CD4-positive, alpha-beta T cell (primary cell): ENCODE measurements at regions not wholly inside any gene's neighbourhood (a gene's known extent, or its start where the extent isn't known, plus 50 kb on each side); places are given as distances from the start of the nearest gene placed in this dataset.

Experiments
- ATAC-seq: fragments of 200-7000 bp; cut with Tn5 transposase; one replicate; pipeline ENCODE4 v1.10.0; 2022; ENCODE audit warnings: mild to moderate bottlenecking; ENCODE audit not compliant: poor library complexity
- CTCF ChIA-PET: fragments of 350-600 bp; sonication (Branson Sonifier 250); formaldehyde crosslinking; loops from one replicate; lab custom pipeline; 2021; ENCODE audit warnings: antibody characterized with exemption, inconsistent platforms; lab: Charles Lee
- POLR2A ChIA-PET: fragments of 350-600 bp; sonication (Branson Sonifier 250); formaldehyde crosslinking; loops from one replicate; lab custom pipeline; 2021; ENCODE audit warnings: antibody characterized with exemption, inconsistent platforms; lab: Charles Lee
- DNase-seq, 14 experiments: peaks; one replicate each; pipeline ENCODE4 v3.0.0-alpha.2; 2013 to 2020; ENCODE audit warnings: mixed read lengths in 2 of 14
- H3K27ac ChIP-seq, 2 donors: one replicate each; pipeline versions ENCODE4 v1.5.1 to v1.7.0; 2013; ENCODE audit warnings: low read length in 2 of 2, low read depth in 1 of 2, mild to moderate bottlenecking in 1 of 2
- H3K27me3 ChIP-seq, 2 experiments: 1 replicate in 1 of 2; 2 replicates in 1 of 2; pipeline versions ENCODE4 v1.6.1 to v1.7.0; 2013; ENCODE audit warnings: low read length in 2 of 2, control low read depth in 1 of 2, mild to moderate bottlenecking in 1 of 2, moderate library complexity in 1 of 2; ENCODE audit not compliant: insufficient read depth in 2 of 2, control insufficient read depth in 1 of 2
- H3K36me3 ChIP-seq: one replicate; pipeline ENCODE4 v1.6.1; 2013; ENCODE audit warnings: low read length, control low read depth; ENCODE audit not compliant: insufficient read depth
- H3K4me1 ChIP-seq: one replicate; pipeline ENCODE4 v1.6.1; 2013; ENCODE audit warnings: low read length, control low read depth; ENCODE audit not compliant: insufficient read depth
- H3K4me3 ChIP-seq: one replicate; pipeline ENCODE4 v1.5.1; 2013; ENCODE audit warnings: mild to moderate bottlenecking, low read length, moderate library complexity
- H3K9me3 ChIP-seq, 2 experiments: 1 replicate in 1 of 2; 2 replicates in 1 of 2; pipeline versions ENCODE4 v1.6.1 to v1.7.0; 2013; ENCODE audit warnings: low read length in 2 of 2, mild to moderate bottlenecking in 2 of 2, control low read depth in 1 of 2, moderate library complexity in 1 of 2; ENCODE audit not compliant: control insufficient read depth in 1 of 2, insufficient read depth in 1 of 2
- H3K27ac Mint-ChIP-seq: one replicate; pipeline ENCODE4 v1.8.0; 2020; ENCODE audit warnings: mixed read lengths
- H3K27me3 Mint-ChIP-seq: one replicate; pipeline ENCODE4 v1.8.0; 2021; ENCODE audit warnings: mixed read lengths
- H3K36me3 Mint-ChIP-seq: one replicate; pipeline ENCODE4 v1.8.0; 2021; ENCODE audit warnings: low read depth, mixed read lengths
- H3K4me1 Mint-ChIP-seq: one replicate; pipeline ENCODE4 v1.8.0; 2021; ENCODE audit warnings: low read depth, mixed read lengths
- H3K4me3 Mint-ChIP-seq: one replicate; pipeline ENCODE4 v1.8.0; 2020; ENCODE audit warnings: mild to moderate bottlenecking, mixed read lengths
- H3K9me3 Mint-ChIP-seq: one replicate; pipeline ENCODE4 v1.8.0; 2020; ENCODE audit warnings: mixed read lengths
- intact Hi-C, 2 experiments: fragments of 100-400 bp; cut with DNase I in 1 of 2; cut with micrococcal nuclease in 1 of 2; formaldehyde crosslinking; loops; one replicate each; pipeline versions ENCODE4 v1.15.1 to v1.9.0; 2023 to 2025; cut with DNase I, micrococcal nuclease
- TF ChIP-seq, protein P1 (sequence below): fragments of 200-600 bp; IDR thresholded peaks from one replicate; pipeline ENCODE4 v1.8.0; 2022; ENCODE audit warnings: antibody characterized with exemption, mild to moderate bottlenecking

- DNase-seq (no peak), ATAC-seq (no peak)
- ChIA-PET CTCF (no interaction called here), POLR2A (no interaction called here)
- H3K36me3 ChIP-seq: no peaks in the 10 kb centered on the region
- H3K27ac Mint-ChIP-seq: no peak overlapping the region
- no peaks in the 10 kb centered on the region for H3K27me3 Mint-ChIP-seq
- H3K9me3 Mint-ChIP-seq: no peaks in the 10 kb centered on the region
- H3K4me3 ChIP-seq: no peak overlapping the region
- H3K36me3 Mint-ChIP-seq: no peaks in the 10 kb centered on the region
- H3K27me3 ChIP-seq: no peaks in the 10 kb centered on the region
- no peak overlapping the region for H3K27ac ChIP-seq
- intact Hi-C loops: no loop called here
- H3K4me1 Mint-ChIP-seq: no peaks in the 10 kb centered on the region
- no peak overlapping the region for H3K4me3 Mint-ChIP-seq
- TF ChIP-seq, protein P1, sequence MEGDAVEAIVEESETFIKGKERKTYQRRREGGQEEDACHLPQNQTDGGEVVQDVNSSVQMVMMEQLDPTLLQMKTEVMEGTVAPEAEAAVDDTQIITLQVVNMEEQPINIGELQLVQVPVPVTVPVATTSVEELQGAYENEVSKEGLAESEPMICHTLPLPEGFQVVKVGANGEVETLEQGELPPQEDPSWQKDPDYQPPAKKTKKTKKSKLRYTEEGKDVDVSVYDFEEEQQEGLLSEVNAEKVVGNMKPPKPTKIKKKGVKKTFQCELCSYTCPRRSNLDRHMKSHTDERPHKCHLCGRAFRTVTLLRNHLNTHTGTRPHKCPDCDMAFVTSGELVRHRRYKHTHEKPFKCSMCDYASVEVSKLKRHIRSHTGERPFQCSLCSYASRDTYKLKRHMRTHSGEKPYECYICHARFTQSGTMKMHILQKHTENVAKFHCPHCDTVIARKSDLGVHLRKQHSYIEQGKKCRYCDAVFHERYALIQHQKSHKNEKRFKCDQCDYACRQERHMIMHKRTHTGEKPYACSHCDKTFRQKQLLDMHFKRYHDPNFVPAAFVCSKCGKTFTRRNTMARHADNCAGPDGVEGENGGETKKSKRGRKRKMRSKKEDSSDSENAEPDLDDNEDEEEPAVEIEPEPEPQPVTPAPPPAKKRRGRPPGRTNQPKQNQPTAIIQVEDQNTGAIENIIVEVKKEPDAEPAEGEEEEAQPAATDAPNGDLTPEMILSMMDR: no peak
- peaks cover 0 to 3% of the 10 kb centered on the region in 2 experiments for H3K9me3 ChIP-seq
- H3K4me1 ChIP-seq: no peaks in the 10 kb centered on the region
Measured at GRCh38 chr14:58780185-58780584, 142.4 kb downstream of the DACT1 start.

GRCh38 chr14:58780605-58781004 is 142.8 kb downstream of the DACT1 start:
- Mint-ChIP-seq H3K4me1 (no peaks in the 10 kb centered on the region), H3K27ac (no peak overlapping the region), H3K9me3 (no peaks in the 10 kb centered on the region), H3K36me3 (no peaks in the 10 kb centered on the region), H3K4me3 (no peak overlapping the region), H3K27me3 (peaks cover 1% of the 10 kb centered on the region)
- ATAC-seq (no peak), DNase-seq (no peak)
- ChIA-PET POLR2A (no interaction called here), CTCF (no interaction called here)
- Histone ChIP-seq H3K36me3 (no peaks in the 10 kb centered on the region), H3K27me3 (no peaks in the 10 kb centered on the region), H3K4me3 (no peak overlapping the region), H3K4me1 (no peaks in the 10 kb centered on the region), H3K27ac (no peak overlapping the region), H3K9me3 (peaks cover 0 to 3% of the 10 kb centered on the region in 2 experiments)
- TF ChIP-seq, protein P1: no peak
- intact Hi-C loops: no loop called here

GRCh38 chr14:58782011-58782410 is 144.2 kb downstream of the DACT1 start:
- ChIA-PET POLR2A (no interaction called here), CTCF (no interaction called here)
- H3K27ac Mint-ChIP-seq: no peak overlapping the region
- ATAC-seq (no peak), DNase-seq (no peak)
- H3K27ac ChIP-seq: no peak overlapping the region
- peaks cover 5% of the 10 kb centered on the region for H3K27me3 Mint-ChIP-seq
- no peak overlapping the region for H3K4me3 Mint-ChIP-seq
- H3K36me3 ChIP-seq: no peaks in the 10 kb centered on the region
- no peaks in the 10 kb centered on the region for H3K4me1 ChIP-seq
- no peaks in the 10 kb centered on the region for H3K36me3 Mint-ChIP-seq
- no peaks in the 10 kb centered on the region for H3K9me3 Mint-ChIP-seq
- TF ChIP-seq, protein P1: no peak
- no peaks in the 10 kb centered on the region for H3K27me3 ChIP-seq
- no peak overlapping the region for H3K4me3 ChIP-seq
- intact Hi-C loops: no loop called here
- no peaks in the 10 kb centered on the region for H3K9me3 ChIP-seq
- H3K4me1 Mint-ChIP-seq: no peaks in the 10 kb centered on the region
